ENCODE measurements at regions not wholly inside any gene's neighbourhood (a gene's known extent, or its start where the extent isn't known, plus 50 kb on each side); places are given as distances from the start of the nearest gene placed in this dataset.
"Not testable (repeated sequence)": the region's sequence is repeated elsewhere in the genome, so short reads cannot be mapped to it uniquely, and the experiment has no call there.

DNA sequence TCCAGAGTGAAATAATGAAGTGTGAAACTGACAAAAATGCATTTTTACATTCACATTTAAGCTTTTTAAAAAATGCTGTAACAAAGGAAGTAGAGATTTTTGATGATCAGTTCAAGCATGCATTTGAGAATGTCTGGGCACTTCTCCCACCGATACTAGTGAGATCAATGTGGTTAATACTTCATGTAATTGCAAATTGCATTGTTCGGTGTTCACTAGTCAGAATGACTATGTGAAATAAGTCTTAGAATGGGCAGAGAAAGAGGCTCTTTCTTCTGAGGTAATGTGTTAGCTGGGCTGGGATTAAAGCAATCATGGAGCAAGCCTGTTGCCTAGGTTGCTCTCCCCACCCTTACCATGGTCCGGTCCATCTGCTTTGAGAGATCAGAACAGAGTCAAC lies 587.0 kb upstream of the GRM7 start:
- DNase-seq (ENCODE audit: low spot score) = no peak

DNA sequence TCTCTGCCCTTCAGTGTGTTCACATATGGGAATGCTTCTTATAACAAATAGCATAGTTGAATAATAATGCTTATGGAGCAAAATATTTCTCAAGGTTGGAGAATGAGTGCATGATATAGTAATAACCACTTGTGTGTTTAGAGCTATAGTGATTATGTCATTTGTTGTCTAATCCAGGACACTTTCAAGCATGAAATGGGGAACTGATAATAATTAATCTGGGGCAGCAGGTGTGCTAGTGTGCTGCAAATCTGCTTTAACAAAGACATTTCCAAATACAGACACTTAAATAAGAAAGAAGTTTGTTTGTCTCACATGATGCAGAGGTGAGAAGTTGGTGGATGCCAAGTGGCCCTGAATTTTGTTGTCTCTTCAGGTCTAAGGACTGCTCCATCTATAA lies 579.3 kb upstream of the GRM7 start:
- DNase-seq (ENCODE audit: low spot score) = no peak

DNA sequence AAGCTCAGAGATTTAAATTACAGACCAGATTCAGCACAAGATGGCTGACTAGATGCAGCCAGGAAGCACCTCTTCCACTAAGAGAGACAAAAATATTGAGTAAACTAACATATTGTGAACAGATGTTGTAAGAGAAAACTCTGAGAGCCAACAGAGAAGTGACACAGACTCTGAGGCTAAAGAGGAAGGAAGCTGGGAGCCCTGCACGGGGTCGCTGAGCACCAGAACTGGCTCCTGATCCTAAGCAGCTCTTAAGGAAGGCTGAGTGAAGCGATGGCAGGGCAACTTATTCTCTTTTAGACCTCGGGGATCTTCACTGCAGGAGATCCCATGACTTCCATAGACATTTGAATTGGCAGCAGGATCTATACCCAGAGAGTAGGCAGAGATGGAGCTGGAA lies 578.0 kb upstream of the GRM7 start:
- DNase-seq (ENCODE audit: low spot score) = no peak

DNA sequence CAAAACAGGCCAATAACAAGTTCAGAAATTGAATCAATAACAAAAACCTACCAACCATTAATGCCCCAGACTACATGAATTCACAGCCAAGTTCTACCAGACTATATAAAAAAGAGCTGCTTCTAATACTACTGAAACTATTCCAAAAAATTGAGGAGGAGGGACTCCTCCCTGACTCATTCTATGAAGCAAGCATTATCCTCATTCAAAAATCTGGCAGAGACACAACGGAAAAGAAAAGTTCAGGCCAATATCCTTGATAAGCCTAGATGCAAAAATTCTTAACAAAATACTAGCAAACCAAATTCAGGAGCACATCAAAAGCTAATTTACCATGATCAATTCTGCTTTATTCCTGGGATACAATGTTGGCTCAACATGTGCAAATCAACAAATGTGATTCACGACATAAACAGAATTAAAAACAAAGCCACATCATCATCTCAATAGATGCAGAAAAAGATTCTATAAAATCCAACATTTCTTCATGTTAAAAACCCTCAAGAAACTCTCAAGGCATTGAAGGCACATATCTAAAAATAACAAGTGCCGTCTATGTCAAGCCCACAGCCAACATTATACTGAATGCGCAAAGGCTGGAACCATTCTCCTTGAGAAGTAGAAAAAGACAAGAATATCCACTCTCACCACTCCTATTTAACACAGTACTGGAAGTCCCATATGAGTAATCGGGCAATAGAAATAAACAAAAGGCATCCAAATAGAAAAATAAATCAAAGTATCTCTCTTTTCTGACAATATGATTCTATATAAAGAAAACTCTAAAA lies 573.6 kb upstream of the GRM7 start:
- DNase-seq (ENCODE audit: low spot score) = no peak

DNA sequence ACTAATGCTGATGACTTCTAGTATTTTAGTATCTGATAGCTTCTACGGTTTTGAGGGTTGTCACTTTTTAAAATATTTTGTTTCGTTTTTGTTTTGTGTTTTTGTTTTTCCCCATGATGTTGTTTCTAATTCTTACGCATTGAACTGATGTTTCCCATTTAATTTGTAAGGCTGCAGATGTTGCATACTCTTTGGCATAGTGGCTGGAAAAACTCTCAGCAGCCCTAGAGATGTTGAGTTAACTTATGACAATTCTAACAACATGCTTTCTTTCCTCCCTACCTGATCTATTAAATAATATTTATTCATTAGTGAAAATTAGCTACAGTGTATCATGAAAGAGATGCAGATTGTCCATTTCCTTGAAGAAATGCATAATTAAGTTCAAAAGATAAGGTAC lies 559.3 kb upstream of the GRM7 start:
- no peak for DNase-seq (ENCODE audit: low spot score)

DNA sequence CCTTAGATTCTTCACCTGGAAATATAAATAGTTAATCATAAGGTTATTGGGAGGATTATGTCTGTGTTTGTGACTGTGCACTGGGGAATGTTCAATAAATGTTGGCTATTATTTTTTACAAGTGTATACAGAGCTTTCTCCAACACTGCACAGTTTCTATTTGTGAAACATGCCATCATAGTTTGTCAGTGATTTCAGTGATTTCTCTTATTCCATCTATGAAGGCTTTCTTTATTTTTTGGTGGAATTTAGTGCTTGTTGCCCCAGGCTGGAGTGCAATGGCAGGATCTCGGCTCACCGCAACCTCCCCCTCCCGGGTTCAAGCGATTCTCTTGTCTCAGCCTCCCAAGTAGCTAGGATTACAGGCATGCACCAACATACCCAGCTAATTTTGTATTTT lies 545.0 kb upstream of the GRM7 start:
- DNase-seq (ENCODE audit: low spot score) = no peak

DNA sequence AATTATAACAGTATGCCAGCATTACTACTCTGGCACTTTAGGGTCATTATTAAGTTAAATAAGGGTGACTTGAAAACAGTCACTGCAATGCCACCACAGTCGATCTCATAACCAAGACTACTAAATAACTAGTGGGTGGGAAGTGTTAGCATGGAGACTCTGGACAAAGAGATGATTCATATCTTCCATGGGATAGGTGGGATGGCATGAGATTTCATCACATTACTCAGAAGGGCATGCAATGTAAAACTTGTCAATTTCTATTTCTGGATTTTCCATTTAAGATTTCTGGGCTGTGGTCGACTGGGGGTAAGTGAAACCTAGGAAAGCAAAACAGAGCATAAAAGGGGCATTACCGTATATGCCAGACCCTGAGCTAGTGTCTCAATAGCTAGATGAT lies 538.9 kb upstream of the GRM7 start:
- DNase-seq (ENCODE audit: low spot score) = no peak

DNA sequence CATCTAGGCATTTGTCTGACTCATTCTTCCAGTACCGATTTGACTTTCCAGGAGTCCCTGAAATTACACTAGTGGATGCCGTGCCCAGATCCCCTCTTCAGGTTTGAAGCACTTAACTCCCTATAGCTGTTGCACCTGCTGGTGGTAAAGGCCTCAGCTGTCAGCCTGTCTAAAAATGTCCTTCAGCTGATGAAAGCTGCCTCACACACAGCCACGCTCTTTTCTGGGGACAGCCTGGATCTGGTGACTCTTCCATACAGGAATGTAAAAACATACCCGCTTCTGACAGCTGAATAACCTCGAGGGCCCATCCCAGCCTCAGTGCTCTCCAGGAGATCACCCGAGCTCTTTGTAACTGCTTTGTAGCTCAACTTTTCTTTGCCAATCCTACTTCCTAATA lies 534.1 kb upstream of the GRM7 start:
- no peak for DNase-seq (ENCODE audit: low spot score)

DNA sequence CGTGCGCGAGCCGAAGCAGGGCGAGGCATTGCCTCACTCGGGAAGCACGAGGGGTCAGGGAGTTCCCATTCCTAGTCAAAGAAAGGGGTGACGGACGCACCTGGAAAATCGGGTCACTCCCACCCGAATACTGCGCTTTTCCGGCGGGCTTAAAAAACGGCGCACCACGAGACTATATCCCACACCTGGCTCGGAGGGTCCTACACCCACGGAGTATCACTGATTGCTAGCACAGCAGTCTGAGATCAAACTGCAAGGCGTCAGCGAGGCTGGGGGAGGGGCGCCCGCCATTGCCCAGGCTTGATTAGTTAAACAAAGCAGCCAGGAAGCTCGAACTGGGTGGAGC lies 520.0 kb upstream of the GRM7 start:
- not testable (repeated sequence) for DNase-seq (ENCODE audit: low spot score)

DNA sequence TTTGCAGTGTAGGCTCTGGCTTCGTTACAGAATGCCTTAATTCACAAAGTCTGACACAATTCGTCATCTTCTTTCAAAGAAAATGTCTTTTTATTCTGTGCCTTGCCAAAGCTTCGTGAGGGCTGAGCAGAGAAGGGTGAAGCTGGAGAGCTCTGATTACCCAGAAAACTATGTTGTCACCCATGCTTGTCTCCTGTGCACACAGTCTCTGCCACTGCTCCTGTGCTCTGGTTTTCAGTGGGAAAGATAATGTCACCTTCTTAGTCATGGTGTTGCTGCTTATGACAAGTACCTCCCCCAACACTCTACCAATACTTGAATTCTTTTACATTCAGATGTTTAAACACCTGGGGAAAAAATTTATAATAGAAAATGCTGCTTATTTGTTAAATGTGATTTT lies 509.2 kb upstream of the GRM7 start:
- no peak for DNase-seq (ENCODE audit: low spot score)

DNA sequence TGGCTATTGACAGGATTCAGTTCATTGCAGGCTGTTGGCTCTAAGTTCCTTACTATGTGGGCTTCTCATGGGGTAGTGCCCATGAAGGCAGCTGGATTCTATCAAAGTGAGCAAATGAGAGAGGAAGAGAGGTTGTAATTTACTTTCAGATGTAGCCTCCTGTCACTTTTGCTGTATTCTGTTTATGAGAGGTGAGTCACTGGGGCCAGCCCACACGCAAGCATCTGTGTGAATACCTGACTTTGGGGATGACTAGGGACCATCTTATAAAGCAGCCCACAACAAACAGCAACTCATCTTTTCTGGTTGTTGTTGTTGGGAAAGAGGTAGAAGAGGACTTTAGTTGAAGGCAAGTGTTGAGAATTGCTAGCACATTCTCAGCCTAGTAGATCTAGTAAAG lies 506.3 kb upstream of the GRM7 start:
- no peak for DNase-seq (ENCODE audit: low spot score)

DNA sequence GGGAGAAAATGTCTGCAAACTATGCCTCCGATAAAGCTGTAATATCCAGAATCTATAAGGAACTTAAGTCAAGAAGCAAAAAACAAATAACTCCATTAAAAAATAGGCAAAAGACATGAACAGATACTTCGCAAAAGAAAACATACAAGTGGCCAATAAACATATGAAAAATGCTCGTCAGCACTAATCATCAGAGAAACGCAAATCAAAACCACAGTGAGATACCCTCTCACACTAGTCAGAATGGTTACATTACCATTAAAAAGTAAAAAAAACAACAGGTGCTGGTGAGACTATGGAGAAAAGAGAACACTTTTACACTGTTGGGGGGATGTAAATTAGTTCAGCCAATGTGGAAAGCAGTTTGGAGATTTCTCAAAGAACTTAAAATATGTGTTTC lies 498.5 kb upstream of the GRM7 start:
- DNase-seq (ENCODE audit: low spot score) = no peak

DNA sequence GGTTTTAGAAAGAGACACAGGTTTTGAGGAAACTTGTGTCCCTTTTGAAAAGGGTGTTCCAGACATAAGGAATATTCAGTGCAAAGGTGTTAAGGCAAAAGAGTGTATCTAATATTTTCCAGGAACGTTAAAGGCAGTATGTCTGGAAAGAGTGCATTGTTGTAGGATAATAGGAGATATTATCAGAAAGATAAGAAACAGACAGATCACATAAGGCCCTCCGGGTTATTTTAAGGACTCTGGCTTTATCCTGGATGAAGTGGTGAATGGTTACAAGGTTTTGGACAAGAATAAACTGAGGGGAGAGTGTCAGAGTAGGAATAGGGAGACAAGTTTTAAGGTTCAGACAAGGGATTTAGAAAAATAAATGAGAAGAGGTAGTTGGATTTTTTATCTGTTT lies 493.7 kb upstream of the GRM7 start:
- DNase-seq (ENCODE audit: low spot score) = no peak

DNA sequence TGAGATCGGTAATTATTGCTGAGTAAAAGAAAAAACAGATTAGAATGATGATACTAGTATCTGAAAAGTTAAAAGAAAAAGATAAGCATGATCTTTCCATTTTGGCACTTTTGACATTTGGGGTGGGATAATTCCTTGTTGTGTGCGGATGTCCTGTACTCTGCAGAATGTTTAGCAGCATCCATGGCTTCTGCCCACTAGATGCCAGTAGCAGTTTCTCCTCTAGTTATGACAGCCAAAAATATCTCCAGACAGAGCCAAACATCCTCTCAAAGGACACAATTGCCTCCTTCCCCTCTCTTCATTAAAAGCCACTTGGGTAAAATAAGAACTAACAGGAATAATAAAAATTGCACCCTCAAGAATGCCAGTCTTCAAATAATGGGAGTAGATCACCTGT lies 468.8 kb upstream of the GRM7 start:
- no peak for DNase-seq (ENCODE audit: low spot score)

DNA sequence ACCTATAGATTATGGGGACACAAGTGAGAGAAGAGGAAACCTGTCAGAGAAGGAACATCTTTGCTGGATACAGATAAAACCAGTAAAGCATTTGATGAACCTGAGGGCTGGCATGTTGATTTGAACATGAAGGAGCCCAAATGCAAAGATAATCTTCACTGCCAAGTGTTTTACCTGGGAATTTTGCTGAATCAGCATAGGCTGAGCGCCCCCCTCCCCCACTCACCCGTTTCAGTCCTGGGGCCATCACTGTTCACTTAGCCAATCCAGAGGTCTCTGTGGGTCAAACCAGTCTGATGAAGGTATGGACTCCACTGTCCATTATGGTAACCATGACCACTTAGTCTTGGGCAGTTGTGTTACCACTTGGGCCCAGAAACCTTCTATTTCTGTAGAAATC lies 466.0 kb upstream of the GRM7 start:
- DNase-seq (ENCODE audit: low spot score) = no peak

DNA sequence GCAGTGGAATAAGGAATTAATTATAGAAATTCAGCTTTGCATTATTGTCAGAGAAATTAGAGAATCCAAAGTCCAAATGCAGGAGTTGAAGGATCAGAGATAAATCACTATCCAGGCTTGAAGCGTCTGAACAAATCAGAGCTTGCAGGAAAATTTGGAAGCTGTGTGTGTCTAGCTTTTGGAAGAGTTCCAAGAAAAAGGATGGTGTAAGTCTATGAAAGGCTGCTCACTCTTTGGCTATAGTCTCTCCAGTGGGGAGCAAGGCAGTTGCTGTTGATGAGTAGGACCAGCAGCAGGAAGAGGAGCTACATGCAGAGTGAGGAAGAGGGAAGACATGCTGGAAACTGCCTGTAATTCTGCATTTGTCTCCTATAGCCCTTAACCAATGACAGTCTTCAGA lies 464.3 kb upstream of the GRM7 start:
- peak; percentile 20 for DNase-seq (ENCODE audit: low spot score)

DNA sequence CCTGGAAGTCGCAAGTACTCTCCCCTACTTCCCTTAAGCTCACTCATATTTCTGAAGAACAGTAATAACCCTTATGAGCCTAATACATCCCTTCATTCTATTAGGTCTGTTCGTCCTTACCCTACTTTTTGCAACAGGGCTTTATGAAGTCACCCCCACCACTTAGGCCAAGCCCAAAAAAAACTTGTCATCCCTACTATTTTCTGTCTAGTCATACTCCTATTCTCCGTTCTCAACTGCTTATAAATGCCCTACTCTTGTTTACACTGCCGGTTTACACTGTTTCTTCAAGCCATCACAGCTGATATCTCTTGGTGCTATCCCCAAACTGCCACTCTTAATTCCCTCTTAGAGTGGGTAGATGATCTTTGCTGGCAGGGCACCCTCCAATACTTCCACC lies 458.2 kb upstream of the GRM7 start:
- DNase-seq (ENCODE audit: low spot score) = not testable (repeated sequence)

DNA sequence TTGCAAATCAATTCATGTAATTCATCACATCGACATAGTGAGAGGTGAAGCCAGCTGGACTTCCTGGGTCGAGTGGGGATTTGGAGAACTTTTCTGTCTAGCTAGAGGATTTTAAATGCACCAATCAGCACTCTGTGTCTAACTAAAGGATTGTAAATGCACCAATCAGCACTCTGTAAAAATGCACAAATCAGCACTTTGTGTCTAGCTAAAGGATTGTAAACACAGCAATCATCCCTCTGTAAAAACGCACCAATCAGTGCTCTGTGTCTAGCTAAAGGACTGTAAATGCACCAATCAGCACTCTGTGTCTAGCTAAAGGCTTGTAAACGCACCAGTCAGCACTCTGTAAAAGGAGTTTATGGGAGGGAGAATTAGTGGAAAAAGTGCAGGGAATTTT lies 454.0 kb upstream of the GRM7 start:
- not testable (repeated sequence) for DNase-seq (ENCODE audit: low spot score)

DNA sequence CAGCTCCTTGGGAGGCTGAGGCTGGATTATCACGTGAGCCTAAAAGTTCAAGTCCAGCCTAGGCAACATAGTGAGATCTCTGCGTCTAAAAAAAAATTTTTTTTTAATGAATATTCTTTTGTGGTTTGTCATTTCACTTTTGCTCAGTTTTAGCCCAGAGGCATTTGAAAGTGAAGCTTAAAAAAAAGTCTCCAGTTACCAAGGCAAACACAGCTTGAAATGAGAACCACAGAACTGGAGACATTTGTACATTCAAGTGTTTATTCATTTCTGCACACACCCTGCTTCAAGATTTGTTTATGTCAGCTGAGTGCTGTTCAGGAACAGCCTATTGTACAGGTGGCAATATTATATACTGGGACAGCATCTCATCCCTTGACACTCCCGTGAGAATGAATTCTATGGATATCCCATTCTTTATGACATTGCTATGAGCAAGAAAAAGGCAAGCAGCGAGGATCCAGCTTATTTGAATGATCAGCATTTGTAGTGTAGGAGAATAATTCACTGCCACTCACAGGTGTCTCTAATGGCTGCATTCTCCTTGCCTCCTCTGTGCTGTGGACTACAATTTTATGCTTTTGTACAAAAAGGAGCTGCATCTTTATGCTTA lies 444.8 kb upstream of the GRM7 start:
- DNase-seq (ENCODE audit: low spot score) = no peak

DNA sequence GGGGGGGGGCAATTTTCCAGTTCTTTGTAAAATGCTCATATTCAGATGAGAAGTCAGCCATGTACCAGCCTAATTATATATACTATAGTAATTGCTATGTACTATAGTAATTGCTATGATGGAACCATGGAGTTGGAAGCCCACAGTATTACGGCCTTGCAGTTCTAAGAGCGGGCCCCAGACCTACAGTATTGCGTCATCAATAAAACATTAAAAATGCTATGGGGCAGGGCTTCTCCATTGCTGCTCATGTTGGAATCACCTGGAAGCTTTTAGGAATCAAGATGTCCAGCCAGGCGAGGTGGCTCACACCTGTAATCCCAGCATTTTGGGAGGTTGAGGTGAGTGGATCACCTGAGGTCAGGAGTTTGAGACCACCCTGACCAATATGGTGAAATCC lies 443.7 kb upstream of the GRM7 start:
- DNase-seq (ENCODE audit: low spot score) = no peak

DNA sequence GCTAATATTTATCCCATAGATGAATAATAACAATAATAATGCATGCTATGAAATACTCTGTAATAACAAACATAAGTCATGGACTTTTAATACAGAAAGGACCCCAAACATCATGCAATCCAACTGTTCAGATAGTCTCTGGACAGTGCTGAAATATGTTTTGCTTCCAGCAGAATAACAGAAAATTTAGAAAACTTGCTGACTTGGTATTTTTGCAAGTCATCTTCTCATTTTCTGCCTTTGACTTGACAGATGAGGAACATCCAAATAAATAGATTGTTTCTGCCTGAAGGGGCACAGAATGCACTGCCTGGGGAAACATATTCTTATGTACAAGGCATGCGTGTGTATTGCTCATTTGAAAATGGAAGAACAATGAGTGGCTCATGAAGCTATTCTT lies 442.4 kb upstream of the GRM7 start:
- no peak for DNase-seq (ENCODE audit: low spot score)

DNA sequence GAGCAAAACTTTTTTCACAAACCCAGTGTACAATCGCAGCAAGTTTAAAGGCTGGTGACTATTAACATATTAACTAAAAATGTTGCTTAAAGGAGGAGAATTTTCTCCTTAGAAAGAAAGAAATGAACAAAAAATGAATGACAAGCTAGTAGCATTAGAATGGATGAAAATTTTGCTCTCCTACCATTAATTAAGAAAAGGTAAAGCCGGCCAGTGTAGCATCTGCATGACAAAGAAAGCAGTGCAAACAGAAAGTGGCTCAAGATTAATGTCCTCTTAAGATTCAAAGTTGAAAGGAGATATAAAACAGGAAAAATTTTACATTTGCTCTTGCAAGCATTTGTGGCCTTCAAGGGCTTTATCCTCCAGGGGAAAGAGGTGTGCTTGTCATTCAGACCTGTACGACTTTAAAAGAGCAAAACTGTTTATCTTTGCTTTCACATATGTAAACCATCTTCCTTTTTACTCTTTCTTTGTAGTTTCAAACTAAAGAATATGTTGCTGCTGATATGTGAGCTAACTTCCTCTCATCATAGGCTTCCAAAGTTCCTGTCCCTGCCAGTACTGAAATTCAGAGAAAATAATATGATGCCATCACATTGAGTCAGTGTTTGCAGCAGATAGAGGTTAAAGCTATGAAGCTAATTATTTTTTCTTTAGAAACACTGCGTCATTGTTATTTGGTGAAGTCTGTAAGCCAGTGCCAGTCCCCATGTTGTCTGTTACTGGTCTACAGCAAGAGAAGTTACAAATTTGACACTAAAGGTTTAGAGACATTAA lies 439.1 kb upstream of the GRM7 start:
- DNase-seq (ENCODE audit: low spot score) = no peak

DNA sequence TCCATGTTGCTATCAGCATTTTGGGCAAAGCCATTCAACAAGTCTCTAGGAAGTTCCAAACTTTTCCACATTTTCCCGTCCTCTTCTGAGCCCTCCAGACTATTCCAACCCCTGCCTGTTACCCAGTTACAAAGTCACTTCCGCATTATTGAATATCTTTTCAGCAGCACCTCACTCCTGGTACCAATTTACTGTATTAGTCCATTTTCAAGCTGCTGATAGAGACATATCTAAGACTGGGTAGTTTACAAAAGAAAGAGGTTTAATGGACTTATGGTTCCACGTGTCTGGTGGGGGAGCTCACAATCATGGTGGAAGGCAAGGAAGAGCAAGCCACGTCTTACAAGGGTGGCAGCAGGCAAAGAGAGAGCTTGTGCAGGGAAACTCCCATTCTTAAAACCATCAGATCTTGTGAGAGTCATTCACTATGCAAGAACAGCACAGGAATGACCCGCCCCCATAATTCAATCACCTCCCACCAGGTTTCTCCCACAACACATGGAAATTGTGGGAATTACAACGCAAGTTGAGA lies 435.6 kb upstream of the GRM7 start:
- no peak for DNase-seq (ENCODE audit: low spot score)
